PC-3 (cell line): ENCODE measurements at regions not wholly inside any gene's neighbourhood (a gene's known extent, or its start where the extent isn't known, plus 50 kb on each side); places are given as distances from the start of the nearest gene placed in this dataset.

Experiments used
- ATAC-seq: fragments of 200-7000 bp; cut with Tn5 transposase; 2 replicates; pipeline ENCODE4 v1.9.1; 2020; ENCODE audit warnings: mild to moderate bottlenecking, moderate library complexity
- BruUV-seq: library from RNA; stranded (reverse); fragments of 400-500 nt; replicated peaks from 2 replicates; lab custom pipeline; 2021; lab: Mats Ljungman, UMichigan
- CTCF ChIA-PET: fragments of 300-600 bp; sonication (Branson Sonifier 250); formaldehyde crosslinking; loops from one replicate; lab custom pipeline; 2022; ENCODE audit warnings: antibody characterized with exemption; lab: Charles Lee
- POLR2A ChIA-PET: fragments of 300-600 bp; sonication (Branson Sonifier 250); formaldehyde crosslinking; loops from one replicate; lab custom pipeline; 2022; ENCODE audit warnings: antibody characterized with exemption; ENCODE audit not compliant: unreplicated experiment; lab: Charles Lee
- DNase-seq: peaks from one replicate; pipeline ENCODE4 v3.0.0-alpha.2; 2015
- H2AFZ ChIP-seq: fragments of 300-600 bp; sonication (generic); 2 replicates; pipeline ENCODE4 v1.6.0; 2016; ENCODE audit warnings: antibody characterized with exemption, low read length
- H3F3A ChIP-seq: fragments of 300-600 bp; sonication (generic); one replicate; pipeline ENCODE4 v1.6.0; 2017; ENCODE audit warnings: antibody characterized with exemption, low read length, control low read depth, mild to moderate bottlenecking; ENCODE audit not compliant: unreplicated experiment
- H3K27ac ChIP-seq: fragments of 300-600 bp; sonication (generic); 2 replicates; pipeline ENCODE4 v1.5.1; 2016; ENCODE audit warnings: mild to moderate bottlenecking, low read length
- H3K27me3 ChIP-seq: fragments of 300-600 bp; sonication (generic); 2 replicates; pipeline ENCODE4 v1.6.1; 2016; ENCODE audit warnings: low read length, mixed read lengths
- H3K36me3 ChIP-seq: fragments of 300-600 bp; sonication (generic); 2 replicates; pipeline ENCODE4 v1.6.1; 2016; ENCODE audit warnings: low read depth, mixed run types, low read length, mixed read lengths
- H3K4me1 ChIP-seq: fragments of 300-600 bp; sonication (generic); 2 replicates; pipeline ENCODE4 v1.5.1; 2016; ENCODE audit warnings: low read length; ENCODE audit not compliant: insufficient read depth
- H3K4me2 ChIP-seq: fragments of 300-600 bp; sonication (generic); 2 replicates; pipeline ENCODE4 v1.6.0; 2016; ENCODE audit warnings: low read length
- H3K4me3 ChIP-seq: fragments of 300-600 bp; sonication (generic); 2 replicates; pipeline ENCODE4 v1.5.1; 2016; ENCODE audit warnings: mild to moderate bottlenecking, low read length, mixed read lengths
- H3K79me2 ChIP-seq: fragments of 300-600 bp; sonication (generic); 2 replicates; pipeline ENCODE4 v1.6.1; 2017; ENCODE audit warnings: low read length, mixed read lengths
- H3K9ac ChIP-seq: fragments of 300-600 bp; sonication (generic); 2 replicates; pipeline ENCODE4 v1.6.0; 2016; ENCODE audit warnings: mild to moderate bottlenecking, low read length
- H3K9me2 ChIP-seq: fragments of 300-600 bp; sonication (generic); replicated peaks from 2 replicates; pipeline ENCODE4 v1.6.1; 2016; ENCODE audit warnings: mixed run types, low read length, mixed read lengths
- H3K9me3 ChIP-seq: fragments of 300-600 bp; sonication (generic); 2 replicates; pipeline ENCODE4 v1.6.1; 2016; ENCODE audit warnings: low read length, mixed read lengths
- H4K20me1 ChIP-seq: fragments of 300-600 bp; sonication (generic); 2 replicates; pipeline ENCODE4 v1.6.1; 2016; ENCODE audit warnings: low read length, mixed read lengths
- CTCF ChIP-seq: fragments of 300-600 bp; sonication (generic); conservative IDR thresholded peaks from 2 replicates; pipeline ENCODE4 v1.5.1; 2017; ENCODE audit warnings: antibody characterized with exemption, low read depth, mild to moderate bottlenecking, low read length
- EZH2 ChIP-seq: fragments of 300-600 bp; sonication (generic); IDR thresholded peaks from one replicate; pipeline ENCODE4 v1.6.1; 2017; ENCODE audit warnings: antibody characterized with exemption, mild to moderate bottlenecking, low read length; ENCODE audit not compliant: unreplicated experiment
- EZH2phosphoT487 ChIP-seq: fragments of 300-600 bp; sonication (generic); IDR thresholded peaks from 2 replicates; pipeline ENCODE4 v1.6.1; 2018; ENCODE audit warnings: mild to moderate bottlenecking, antibody characterized with exemption, low read length, borderline replicate concordance
- intact Hi-C: fragments of 100-400 bp; cut with micrococcal nuclease; formaldehyde crosslinking; loops from 2 replicates; pipeline ENCODE4 v1.9.0; 2023

DNA sequence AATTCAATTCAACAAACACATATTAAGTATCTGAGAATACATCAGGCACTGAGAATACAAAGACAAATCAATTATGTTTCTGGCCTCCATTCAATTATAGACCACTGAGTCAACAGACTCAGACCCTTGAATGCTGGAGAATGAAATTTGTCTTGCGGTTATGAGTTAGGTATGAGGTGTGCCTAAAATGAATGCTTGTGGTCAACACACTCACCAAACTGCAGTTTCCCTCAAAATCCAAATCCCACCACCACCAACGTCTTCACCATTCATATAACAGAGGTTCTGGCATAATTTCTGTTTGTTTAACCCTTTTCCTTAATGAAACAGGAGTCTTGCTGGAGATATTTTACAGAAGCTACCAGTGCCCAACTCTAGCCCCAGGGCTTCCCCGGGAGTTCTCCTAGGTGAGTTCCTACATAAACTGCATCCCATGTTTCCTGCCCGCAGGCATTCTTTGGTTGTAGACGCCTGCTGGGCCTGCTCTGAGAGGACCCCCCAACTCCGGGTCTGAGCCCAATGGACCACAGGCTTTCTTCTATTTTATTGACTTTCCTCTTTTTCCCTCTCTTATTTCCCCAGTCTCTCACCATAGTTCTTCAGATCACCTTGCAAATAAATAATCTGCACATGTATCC, 119.2 kb downstream of the DDX53 start:
- peak; percentile 66 for ATAC-seq
- TF ChIP-seq EZH2, result no peak
- TF ChIP-seq EZH2phosphoT487, result no peak
- no peak for TF ChIP-seq CTCF

GRCh38 chrX:23127586-23127985, 127.8 kb downstream of the DDX53 start:
- no peaks in the 10 kb centered on the region for H3K9me3 ChIP-seq
- H3K27ac ChIP-seq, result no peak overlapping the region
- no peaks in the 10 kb centered on the region for H3K36me3 ChIP-seq
- TF ChIP-seq EZH2 (no peak), CTCF (no peak), EZH2phosphoT487 (no peak)
- ChIA-PET POLR2A (no interaction called here), CTCF (no interaction called here)
- H3K4me2 ChIP-seq, result no peak overlapping the region
- no peaks in the 10 kb centered on the region for H4K20me1 ChIP-seq
- DNase-seq (no peak), ATAC-seq (no peak)
- H3K4me1 ChIP-seq, result no peaks in the 10 kb centered on the region
- H3K9ac ChIP-seq, result no peak overlapping the region
- no peaks in the 10 kb centered on the region for H3F3A ChIP-seq
- no peak overlapping the region for H2AFZ ChIP-seq
- no peak overlapping the region for H3K4me3 ChIP-seq
- no TSS peak for BruUV-seq
- H3K79me2 ChIP-seq, result no peaks in the 10 kb centered on the region
- no peaks in the 10 kb centered on the region for H3K27me3 ChIP-seq
- intact Hi-C loops, result no loop called here
- no peaks in the 10 kb centered on the region for H3K9me2 ChIP-seq

More for the DNA sequence above, 119.2 kb downstream of the DDX53 start:
- POLR2A ChIA-PET, result no interaction called here
- intact Hi-C loops, result no loop called here
- CTCF ChIA-PET, result no interaction called here
- H3K27me3 ChIP-seq, result no peaks in the 10 kb centered on the region
- no peak overlapping the region for H2AFZ ChIP-seq
- H4K20me1 ChIP-seq, result no peaks in the 10 kb centered on the region
- peak overlapping the region; percentile 69 for H3K4me2 ChIP-seq
- no peaks in the 10 kb centered on the region for H3K9me3 ChIP-seq
- H3K79me2 ChIP-seq, result no peaks in the 10 kb centered on the region
- H3K4me3 ChIP-seq, result peak overlapping the region; percentile 36; the same call in 1 of the 2 replicates
- H3F3A ChIP-seq, result no peaks in the 10 kb centered on the region
- H3K4me1 ChIP-seq, result peaks cover 21% of the 10 kb centered on the region
- H3K9ac ChIP-seq, result peak overlapping the region; percentile 48
- no TSS peak for BruUV-seq
- H3K27ac ChIP-seq, result peak overlapping the region; percentile 87
- DNase-seq, result peak; percentile 87
- H3K9me2 ChIP-seq, result no peaks in the 10 kb centered on the region
- H3K36me3 ChIP-seq, result no peaks in the 10 kb centered on the region

GRCh38 chrX:23133551-23133950, 133.8 kb downstream of the DDX53 start:
- H3K27ac ChIP-seq, result no peak overlapping the region
- H3K9me2 ChIP-seq, result no peaks in the 10 kb centered on the region
- H3K9ac ChIP-seq, result no peak overlapping the region
- no peaks in the 10 kb centered on the region for H3F3A ChIP-seq
- no TSS peak for BruUV-seq
- H3K4me3 ChIP-seq, result no peak overlapping the region
- no peaks in the 10 kb centered on the region for H4K20me1 ChIP-seq
- H3K79me2 ChIP-seq, result no peaks in the 10 kb centered on the region
- H2AFZ ChIP-seq, result no peak overlapping the region
- intact Hi-C loops, result no loop called here
- H3K36me3 ChIP-seq, result no peaks in the 10 kb centered on the region
- DNase-seq, result no peak
- no peak for TF ChIP-seq EZH2phosphoT487
- TF ChIP-seq EZH2, result no peak
- no peak for TF ChIP-seq CTCF
- H3K9me3 ChIP-seq, result no peaks in the 10 kb centered on the region
- CTCF ChIA-PET, result no interaction called here
- no peak overlapping the region for H3K4me2 ChIP-seq
- H3K27me3 ChIP-seq, result no peaks in the 10 kb centered on the region
- no peak for ATAC-seq
- H3K4me1 ChIP-seq, result no peaks in the 10 kb centered on the region
- POLR2A ChIA-PET, result no interaction called here
